Neutrophil (primary cell): ENCODE measurements at regions not wholly inside any gene's neighbourhood (a gene's known extent, or its start where the extent isn't known, plus 50 kb on each side); places are given as distances from the start of the nearest gene placed in this dataset.

Experiments used
- H3K27ac ChIP-seq: fragments of 200-600 bp; sonication (generic); 2 replicates; pipeline ENCODE4 v1.5.1; 2016; ENCODE audit warnings: mild to moderate bottlenecking, moderate library complexity
- H3K27me3 ChIP-seq: fragments of 200-600 bp; sonication (generic); 2 replicates; pipeline ENCODE4 v1.6.0; 2016; ENCODE audit warnings: mild to moderate bottlenecking
- H3K36me3 ChIP-seq: fragments of 200-600 bp; sonication (generic); 2 replicates; pipeline ENCODE4 v1.5.1; 2017
- H3K4me1 ChIP-seq, 2 experiments: fragments of 200-600 bp in 1 of 2; sonication (generic) in 1 of 2; 1 replicate in 1 of 2; 2 replicates in 1 of 2; pipeline versions ENCODE4 v1.5.1 to v1.6.1; 2013 to 2016; ENCODE audit warnings: low read depth in 1 of 2, low read length in 1 of 2, mild to moderate bottlenecking in 1 of 2, moderate library complexity in 1 of 2; ENCODE audit not compliant: control insufficient read depth in 1 of 2, insufficient read depth in 1 of 2
- H3K4me3 ChIP-seq, 2 experiments: fragments of 200-600 bp in 1 of 2; sonication (generic) in 1 of 2; 1 replicate in 1 of 2; 2 replicates in 1 of 2; pipeline ENCODE4 v1.5.1; 2013 to 2016; ENCODE audit warnings: low read depth in 1 of 2, low read length in 1 of 2, mild to moderate bottlenecking in 1 of 2, moderate library complexity in 1 of 2
- H3K9me3 ChIP-seq: fragments of 200-600 bp; sonication (generic); 2 replicates; pipeline ENCODE4 v1.5.1; 2016
- TF ChIP-seq, protein P1 (sequence below): fragments of 200-600 bp; sonication (generic); IDR thresholded peaks from 2 replicates; pipeline ENCODE4 v1.5.1; 2016; ENCODE audit warnings: antibody characterized with exemption

DNA sequence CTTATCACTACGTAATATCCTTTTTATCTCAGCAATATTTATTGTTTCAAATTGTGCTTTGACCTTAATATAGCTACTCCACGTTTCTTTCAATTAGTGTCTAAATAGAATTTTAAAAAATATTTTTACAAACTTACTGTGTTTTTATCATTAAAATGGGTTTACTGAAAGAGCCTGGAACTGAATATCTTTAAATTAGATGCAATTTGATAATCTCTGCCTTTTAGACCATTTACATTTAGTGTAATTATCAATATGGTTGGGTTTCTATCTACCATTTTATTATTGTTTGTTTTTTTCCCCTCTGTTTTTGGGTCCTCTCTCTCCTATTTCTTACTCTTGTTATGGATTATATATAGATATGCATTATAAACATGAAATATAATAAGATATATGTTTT, 327.8 kb downstream of the IRX2 start:
- no peaks in the 10 kb centered on the region for H3K4me1 ChIP-seq
- H3K27me3 ChIP-seq: no peaks in the 10 kb centered on the region
- TF ChIP-seq, protein P1, sequence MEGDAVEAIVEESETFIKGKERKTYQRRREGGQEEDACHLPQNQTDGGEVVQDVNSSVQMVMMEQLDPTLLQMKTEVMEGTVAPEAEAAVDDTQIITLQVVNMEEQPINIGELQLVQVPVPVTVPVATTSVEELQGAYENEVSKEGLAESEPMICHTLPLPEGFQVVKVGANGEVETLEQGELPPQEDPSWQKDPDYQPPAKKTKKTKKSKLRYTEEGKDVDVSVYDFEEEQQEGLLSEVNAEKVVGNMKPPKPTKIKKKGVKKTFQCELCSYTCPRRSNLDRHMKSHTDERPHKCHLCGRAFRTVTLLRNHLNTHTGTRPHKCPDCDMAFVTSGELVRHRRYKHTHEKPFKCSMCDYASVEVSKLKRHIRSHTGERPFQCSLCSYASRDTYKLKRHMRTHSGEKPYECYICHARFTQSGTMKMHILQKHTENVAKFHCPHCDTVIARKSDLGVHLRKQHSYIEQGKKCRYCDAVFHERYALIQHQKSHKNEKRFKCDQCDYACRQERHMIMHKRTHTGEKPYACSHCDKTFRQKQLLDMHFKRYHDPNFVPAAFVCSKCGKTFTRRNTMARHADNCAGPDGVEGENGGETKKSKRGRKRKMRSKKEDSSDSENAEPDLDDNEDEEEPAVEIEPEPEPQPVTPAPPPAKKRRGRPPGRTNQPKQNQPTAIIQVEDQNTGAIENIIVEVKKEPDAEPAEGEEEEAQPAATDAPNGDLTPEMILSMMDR: no peak
- no peak overlapping the region for H3K4me3 ChIP-seq
- H3K27ac ChIP-seq: no peak overlapping the region
- H3K36me3 ChIP-seq: no peaks in the 10 kb centered on the region
- no peaks in the 10 kb centered on the region for H3K9me3 ChIP-seq

DNA sequence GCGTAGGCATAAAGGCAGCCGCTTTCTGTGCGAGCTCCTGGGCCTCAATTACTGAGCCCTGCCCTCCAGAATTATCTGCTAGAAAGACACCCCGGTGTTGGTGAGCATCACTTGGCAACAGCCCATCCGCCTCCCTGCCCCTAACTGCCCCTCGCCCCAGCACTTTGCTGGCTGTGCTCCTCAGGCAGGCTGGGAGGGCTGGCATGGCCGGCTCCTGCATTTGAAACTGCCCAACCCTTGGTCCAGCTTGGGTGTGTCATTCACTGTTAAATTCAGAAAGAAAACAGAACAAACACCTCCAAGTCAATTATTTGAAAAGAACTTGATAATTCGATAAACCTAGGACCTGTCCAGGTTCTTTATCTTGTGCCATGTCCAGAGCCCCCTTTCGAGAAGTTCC, 334.2 kb downstream of the IRX2 start:
- TF ChIP-seq, protein P1: no peak

DNA sequence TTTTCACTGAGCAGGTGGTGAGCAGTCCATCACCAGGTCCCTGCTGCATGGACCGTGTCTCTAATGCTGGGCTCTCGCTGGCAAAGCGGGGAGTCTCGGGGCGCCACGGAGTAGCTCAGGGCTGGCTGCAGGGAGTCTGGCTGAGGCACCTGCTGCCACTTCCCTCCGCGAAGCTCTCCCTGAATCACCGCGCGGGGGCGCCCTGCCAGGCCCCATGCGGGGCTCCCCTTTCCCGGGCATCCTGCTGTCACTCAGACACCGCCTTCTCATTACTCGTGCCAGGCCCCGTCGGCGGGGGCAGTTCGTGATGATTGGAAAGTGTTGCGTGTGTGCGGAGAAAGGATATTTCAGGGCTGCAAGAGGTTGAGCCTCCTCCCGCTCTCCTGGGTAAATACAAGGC, 335.8 kb downstream of the IRX2 start:
- no peaks in the 10 kb centered on the region for H3K4me1 ChIP-seq
- H3K27me3 ChIP-seq: no peaks in the 10 kb centered on the region
- H3K27ac ChIP-seq: no peak overlapping the region
- TF ChIP-seq, protein P1: no peak
- H3K4me3 ChIP-seq: no peak overlapping the region
- no peaks in the 10 kb centered on the region for H3K9me3 ChIP-seq
- no peaks in the 10 kb centered on the region for H3K36me3 ChIP-seq

More for the DNA sequence above, 334.2 kb downstream of the IRX2 start:
- no peak overlapping the region for H3K4me3 ChIP-seq
- H3K27me3 ChIP-seq: no peaks in the 10 kb centered on the region
- no peaks in the 10 kb centered on the region for H3K4me1 ChIP-seq
- H3K27ac ChIP-seq: no peak overlapping the region
- H3K36me3 ChIP-seq: no peaks in the 10 kb centered on the region
- no peaks in the 10 kb centered on the region for H3K9me3 ChIP-seq

DNA sequence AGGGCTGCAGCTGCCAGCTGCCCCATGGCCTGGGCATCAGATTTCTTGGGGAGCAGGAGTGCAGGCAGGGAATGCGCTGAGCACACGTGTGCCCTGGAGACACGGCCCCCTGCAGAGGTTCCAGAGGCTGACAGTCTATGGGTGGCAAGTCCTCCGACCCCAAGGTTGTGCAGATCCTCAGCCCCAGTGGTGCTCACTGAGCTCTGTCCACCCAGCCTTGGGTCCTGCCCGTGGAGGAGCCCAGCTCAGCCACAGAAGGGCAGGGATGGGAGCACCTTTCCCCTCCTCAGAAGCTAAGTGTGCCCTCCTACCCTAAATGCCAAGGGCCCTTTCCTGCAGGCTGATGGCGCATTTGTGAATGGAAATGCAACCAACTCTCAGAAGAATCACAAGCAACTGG, 341.0 kb downstream of the IRX2 start:
- TF ChIP-seq, protein P1: no peak
- no peaks in the 10 kb centered on the region for H3K4me1 ChIP-seq
- H3K36me3 ChIP-seq: no peaks in the 10 kb centered on the region

DNA sequence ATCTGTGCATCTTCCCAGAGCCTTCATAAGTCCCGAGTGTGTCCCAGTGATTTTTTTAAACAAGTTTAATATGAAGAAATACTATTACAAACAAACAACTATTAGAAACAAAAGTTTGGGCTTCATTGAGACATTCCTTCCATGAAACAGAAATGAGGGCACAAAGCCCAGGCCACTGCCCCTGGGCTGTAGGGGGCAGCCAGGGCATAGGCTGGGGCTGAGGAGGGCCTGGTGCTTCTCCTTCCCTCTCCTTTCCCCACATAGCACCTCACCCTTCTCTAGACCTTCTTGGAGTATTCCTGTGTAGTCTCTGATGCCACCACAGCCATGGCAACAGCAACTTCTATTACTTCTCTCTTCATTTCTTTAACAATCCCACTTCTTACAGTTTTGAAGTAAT, 348.2 kb downstream of the IRX2 start:
- TF ChIP-seq, protein P1: no peak
- Histone ChIP-seq H3K4me1 (no peaks in the 10 kb centered on the region), H3K27ac (no peak overlapping the region), H3K36me3 (no peaks in the 10 kb centered on the region), H3K27me3 (no peaks in the 10 kb centered on the region), H3K4me3 (no peak overlapping the region), H3K9me3 (no peaks in the 10 kb centered on the region)

More for the DNA sequence above, 341.0 kb downstream of the IRX2 start:
- Histone ChIP-seq H3K27ac (no peak overlapping the region), H3K4me3 (no peak overlapping the region), H3K9me3 (no peaks in the 10 kb centered on the region), H3K27me3 (no peaks in the 10 kb centered on the region)

DNA sequence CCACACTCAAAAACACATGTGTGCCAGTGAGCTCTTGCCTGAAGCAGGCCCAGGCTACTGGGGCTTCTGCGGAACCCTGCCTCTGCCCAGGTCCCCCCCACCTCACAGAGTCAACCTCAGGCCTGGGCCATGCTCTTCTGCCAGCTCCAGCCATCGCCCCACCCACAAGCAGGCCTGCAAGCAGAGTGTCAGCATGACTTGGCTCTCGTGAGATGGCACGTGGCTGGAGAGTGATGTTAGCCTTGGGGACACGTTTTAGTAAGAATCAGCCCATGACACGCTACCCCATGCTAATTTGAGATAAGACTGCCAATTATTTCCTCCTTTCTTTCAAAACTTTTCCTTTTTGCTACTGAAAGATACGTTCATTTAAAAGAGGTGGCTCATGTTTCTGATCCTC, 351.7 kb downstream of the IRX2 start:
- Histone ChIP-seq H3K4me1 (no peaks in the 10 kb centered on the region), H3K27me3 (no peaks in the 10 kb centered on the region), H3K27ac (no peak overlapping the region), H3K9me3 (no peaks in the 10 kb centered on the region), H3K4me3 (no peak overlapping the region), H3K36me3 (no peaks in the 10 kb centered on the region)
- TF ChIP-seq, protein P1: no peak
